ENCODE measurements at regions not wholly inside any gene's neighbourhood (a gene's known extent, or its start where the extent isn't known, plus 50 kb on each side); places are given as distances from the start of the nearest gene placed in this dataset.

- no peak for TF ChIP-seq CTCF (IDR thresholded peaks at IDR 0.05; ENCODE audit: low read depth, low read length)
- no peak for TF ChIP-seq POLR2A (IDR thresholded peaks at IDR 0.05; ENCODE audit: extremely low read depth, insufficient read length)
Measured at GRCh38 chr13:103196356-103196755, 130.1 kb upstream of the SLC10A2 start.

All from NB4 (cell line).